ENCODE measurements at regions not wholly inside any gene's neighbourhood (a gene's known extent, or its start where the extent isn't known, plus 50 kb on each side); places are given as distances from the start of the nearest gene placed in this dataset.

DNA sequence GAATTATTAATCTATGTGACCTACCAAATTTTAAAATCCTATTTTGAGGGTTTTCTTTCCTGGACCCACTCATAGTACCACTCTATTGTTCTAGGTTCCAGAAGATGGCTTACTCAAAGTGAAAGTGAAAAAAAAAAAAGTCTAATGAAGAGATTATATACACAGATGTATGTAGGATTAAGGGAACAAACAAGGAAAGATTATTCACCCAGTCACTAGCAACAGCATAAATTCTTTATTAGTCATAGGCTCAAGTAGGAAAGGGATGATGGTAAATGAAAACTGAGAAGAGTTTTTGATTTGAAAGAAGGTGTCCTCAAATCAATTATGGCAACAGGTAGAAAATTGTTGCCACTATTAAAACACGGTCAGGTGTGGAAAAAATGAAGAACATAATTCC is 923.7 kb downstream of the TBC1D32 start:
- Histone ChIP-seq H3K4me1 (replicated peaks in 1 of 4; ENCODE audit: control insufficient read depth in 3 of 4, insufficient read depth in 4 of 4, low read length in 3 of 4) (peaks cover 0 to 5% (median 0%) of the 10 kb centered on the region in 4 experiments; a peak in 2 of 7 replicates), H3K9ac (replicated peaks in 1 of 4; ENCODE audit: extremely low read depth in 1 of 4, low read depth in 3 of 4, low read length in 3 of 4) (no peak overlapping the region), H3K18ac (ENCODE audit: extremely low read depth, low read length) (no peak overlapping the region), H3K79me1 (ENCODE audit: low read depth, low read length) (no peaks in the 10 kb centered on the region), H3K23me2 (ENCODE audit: low read depth, low read length) (no peaks in the 10 kb centered on the region), H3K79me2 (ENCODE audit: control insufficient read depth in 1 of 2, insufficient read depth in 2 of 2, low read length in 2 of 2) (no peaks in the 10 kb centered on the region), H3K23ac (ENCODE audit: insufficient read length) (no peak overlapping the region), H2BK15ac (ENCODE audit: low read length) (no peak overlapping the region), H3K27me3 (replicated peaks in 1 of 4; ENCODE audit: control insufficient read depth in 3 of 4, extremely low read depth in 1 of 4, insufficient read depth in 3 of 4, low read length in 3 of 4) (no peaks in the 10 kb centered on the region), H4K20me1 (replicated peaks in 1 of 2; ENCODE audit: control insufficient read depth in 1 of 2, insufficient read depth in 2 of 2, low read length in 2 of 2) (no peaks in the 10 kb centered on the region), H3K14ac (ENCODE audit: insufficient read length) (no peak overlapping the region), H2BK5ac (ENCODE audit: low read depth, low read length) (no peak overlapping the region), H3K4ac (replicated peaks; ENCODE audit: insufficient read length, low read depth, low read length) (no peak overlapping the region), H4K5ac (ENCODE audit: insufficient read length, low read depth, low read length) (no peak overlapping the region), H3K36me3 (ENCODE audit: control insufficient read depth in 2 of 4, insufficient read depth in 4 of 4, low read length in 3 of 4) (no peaks in the 10 kb centered on the region), H3K27ac (ENCODE audit: low read depth, low read length) (no peak overlapping the region), H2BK20ac (ENCODE audit: low read length) (no peak overlapping the region), H3K9me3 (ENCODE audit: insufficient read depth in 2 of 2, low read depth in 1 of 2, low read length in 1 of 2) (no peaks in the 10 kb centered on the region), H3K56ac (replicated peaks; ENCODE audit: insufficient read length, low read depth, low read length) (no peak overlapping the region), H2AFZ (ENCODE audit: low read length) (no peak overlapping the region), H3K4me2 (ENCODE audit: insufficient read depth in 1 of 2, low read depth in 2 of 2, low read length in 2 of 2) (no peak overlapping the region), H3K4me3 (ENCODE audit: extremely low read depth in 1 of 4, insufficient read depth in 2 of 4, low read depth in 3 of 4, low read length in 4 of 4) (no peak overlapping the region), H2BK120ac (replicated peaks; ENCODE audit: low read depth, low read length) (no peak overlapping the region), H4K91ac (replicated peaks; ENCODE audit: insufficient read length, low read length) (no peak overlapping the region), H2AK5ac (ENCODE audit: low read depth, low read length) (no peak overlapping the region), H2BK12ac (ENCODE audit: low read depth, low read length) (no peak overlapping the region), H4K8ac (ENCODE audit: extremely low read depth, insufficient read depth, low read length) (no peak overlapping the region)
- FAIRE-seq (no peak), DNase-seq (ENCODE audit: low read depth in 1 of 2, low spot score in 2 of 2) (no peak)
- POLR2A ChIA-PET (ENCODE audit: partially characterized antibody), result no interaction called here
- CTCF ChIA-PET (ENCODE audit: partially characterized antibody), result no interaction called here
- 100% methylated on average over 1 of the region's 1 CpG; no CpG with 5 or more reads in 1 of the 2 experiments for WGBS, 2 experiments (ENCODE audit: extremely low coverage in 1 of 2, insufficient coverage in 1 of 2, insufficient read length in 1 of 2, insufficient replicate concordance in 2 of 2, low coverage in 1 of 2, low lambda C conversion rate in 2 of 2, missing lambda C conversion rate in 1 of 2)
- TF ChIP-seq, protein P1, sequence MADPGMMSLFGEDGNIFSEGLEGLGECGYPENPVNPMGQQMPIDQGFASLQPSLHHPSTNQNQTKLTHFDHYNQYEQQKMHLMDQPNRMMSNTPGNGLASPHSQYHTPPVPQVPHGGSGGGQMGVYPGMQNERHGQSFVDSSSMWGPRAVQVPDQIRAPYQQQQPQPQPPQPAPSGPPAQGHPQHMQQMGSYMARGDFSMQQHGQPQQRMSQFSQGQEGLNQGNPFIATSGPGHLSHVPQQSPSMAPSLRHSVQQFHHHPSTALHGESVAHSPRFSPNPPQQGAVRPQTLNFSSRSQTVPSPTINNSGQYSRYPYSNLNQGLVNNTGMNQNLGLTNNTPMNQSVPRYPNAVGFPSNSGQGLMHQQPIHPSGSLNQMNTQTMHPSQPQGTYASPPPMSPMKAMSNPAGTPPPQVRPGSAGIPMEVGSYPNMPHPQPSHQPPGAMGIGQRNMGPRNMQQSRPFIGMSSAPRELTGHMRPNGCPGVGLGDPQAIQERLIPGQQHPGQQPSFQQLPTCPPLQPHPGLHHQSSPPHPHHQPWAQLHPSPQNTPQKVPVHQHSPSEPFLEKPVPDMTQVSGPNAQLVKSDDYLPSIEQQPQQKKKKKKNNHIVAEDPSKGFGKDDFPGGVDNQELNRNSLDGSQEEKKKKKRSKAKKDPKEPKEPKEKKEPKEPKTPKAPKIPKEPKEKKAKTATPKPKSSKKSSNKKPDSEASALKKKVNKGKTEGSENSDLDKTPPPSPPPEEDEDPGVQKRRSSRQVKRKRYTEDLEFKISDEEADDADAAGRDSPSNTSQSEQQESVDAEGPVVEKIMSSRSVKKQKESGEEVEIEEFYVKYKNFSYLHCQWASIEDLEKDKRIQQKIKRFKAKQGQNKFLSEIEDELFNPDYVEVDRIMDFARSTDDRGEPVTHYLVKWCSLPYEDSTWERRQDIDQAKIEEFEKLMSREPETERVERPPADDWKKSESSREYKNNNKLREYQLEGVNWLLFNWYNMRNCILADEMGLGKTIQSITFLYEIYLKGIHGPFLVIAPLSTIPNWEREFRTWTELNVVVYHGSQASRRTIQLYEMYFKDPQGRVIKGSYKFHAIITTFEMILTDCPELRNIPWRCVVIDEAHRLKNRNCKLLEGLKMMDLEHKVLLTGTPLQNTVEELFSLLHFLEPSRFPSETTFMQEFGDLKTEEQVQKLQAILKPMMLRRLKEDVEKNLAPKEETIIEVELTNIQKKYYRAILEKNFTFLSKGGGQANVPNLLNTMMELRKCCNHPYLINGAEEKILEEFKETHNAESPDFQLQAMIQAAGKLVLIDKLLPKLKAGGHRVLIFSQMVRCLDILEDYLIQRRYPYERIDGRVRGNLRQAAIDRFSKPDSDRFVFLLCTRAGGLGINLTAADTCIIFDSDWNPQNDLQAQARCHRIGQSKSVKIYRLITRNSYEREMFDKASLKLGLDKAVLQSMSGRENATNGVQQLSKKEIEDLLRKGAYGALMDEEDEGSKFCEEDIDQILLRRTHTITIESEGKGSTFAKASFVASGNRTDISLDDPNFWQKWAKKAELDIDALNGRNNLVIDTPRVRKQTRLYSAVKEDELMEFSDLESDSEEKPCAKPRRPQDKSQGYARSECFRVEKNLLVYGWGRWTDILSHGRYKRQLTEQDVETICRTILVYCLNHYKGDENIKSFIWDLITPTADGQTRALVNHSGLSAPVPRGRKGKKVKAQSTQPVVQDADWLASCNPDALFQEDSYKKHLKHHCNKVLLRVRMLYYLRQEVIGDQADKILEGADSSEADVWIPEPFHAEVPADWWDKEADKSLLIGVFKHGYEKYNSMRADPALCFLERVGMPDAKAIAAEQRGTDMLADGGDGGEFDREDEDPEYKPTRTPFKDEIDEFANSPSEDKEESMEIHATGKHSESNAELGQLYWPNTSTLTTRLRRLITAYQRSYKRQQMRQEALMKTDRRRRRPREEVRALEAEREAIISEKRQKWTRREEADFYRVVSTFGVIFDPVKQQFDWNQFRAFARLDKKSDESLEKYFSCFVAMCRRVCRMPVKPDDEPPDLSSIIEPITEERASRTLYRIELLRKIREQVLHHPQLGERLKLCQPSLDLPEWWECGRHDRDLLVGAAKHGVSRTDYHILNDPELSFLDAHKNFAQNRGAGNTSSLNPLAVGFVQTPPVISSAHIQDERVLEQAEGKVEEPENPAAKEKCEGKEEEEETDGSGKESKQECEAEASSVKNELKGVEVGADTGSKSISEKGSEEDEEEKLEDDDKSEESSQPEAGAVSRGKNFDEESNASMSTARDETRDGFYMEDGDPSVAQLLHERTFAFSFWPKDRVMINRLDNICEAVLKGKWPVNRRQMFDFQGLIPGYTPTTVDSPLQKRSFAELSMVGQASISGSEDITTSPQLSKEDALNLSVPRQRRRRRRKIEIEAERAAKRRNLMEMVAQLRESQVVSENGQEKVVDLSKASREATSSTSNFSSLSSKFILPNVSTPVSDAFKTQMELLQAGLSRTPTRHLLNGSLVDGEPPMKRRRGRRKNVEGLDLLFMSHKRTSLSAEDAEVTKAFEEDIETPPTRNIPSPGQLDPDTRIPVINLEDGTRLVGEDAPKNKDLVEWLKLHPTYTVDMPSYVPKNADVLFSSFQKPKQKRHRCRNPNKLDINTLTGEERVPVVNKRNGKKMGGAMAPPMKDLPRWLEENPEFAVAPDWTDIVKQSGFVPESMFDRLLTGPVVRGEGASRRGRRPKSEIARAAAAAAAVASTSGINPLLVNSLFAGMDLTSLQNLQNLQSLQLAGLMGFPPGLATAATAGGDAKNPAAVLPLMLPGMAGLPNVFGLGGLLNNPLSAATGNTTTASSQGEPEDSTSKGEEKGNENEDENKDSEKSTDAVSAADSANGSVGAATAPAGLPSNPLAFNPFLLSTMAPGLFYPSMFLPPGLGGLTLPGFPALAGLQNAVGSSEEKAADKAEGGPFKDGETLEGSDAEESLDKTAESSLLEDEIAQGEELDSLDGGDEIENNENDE (IDR thresholded peaks at IDR 0.05; ENCODE audit: insufficient replicate concordance, low read length), result no peak
